Panc1 (cell line): ENCODE measurements at regions not wholly inside any gene's neighbourhood (a gene's known extent, or its start where the extent isn't known, plus 50 kb on each side); places are given as distances from the start of the nearest gene placed in this dataset.

Experiments used
- POLR2AphosphoS5 ChIP-seq: IDR thresholded peaks from 2 replicates; pipeline ENCODE4 v1.6.1; 2012; ENCODE audit warnings: mild to moderate bottlenecking, low read depth, low read length, moderate library complexity
- TF ChIP-seq, protein P1 (sequence below): fragments of 450-650 bp; IDR thresholded peaks from 2 replicates; pipeline ENCODE4 v1.5.1; 2017; ENCODE audit warnings: mild to moderate bottlenecking

DNA sequence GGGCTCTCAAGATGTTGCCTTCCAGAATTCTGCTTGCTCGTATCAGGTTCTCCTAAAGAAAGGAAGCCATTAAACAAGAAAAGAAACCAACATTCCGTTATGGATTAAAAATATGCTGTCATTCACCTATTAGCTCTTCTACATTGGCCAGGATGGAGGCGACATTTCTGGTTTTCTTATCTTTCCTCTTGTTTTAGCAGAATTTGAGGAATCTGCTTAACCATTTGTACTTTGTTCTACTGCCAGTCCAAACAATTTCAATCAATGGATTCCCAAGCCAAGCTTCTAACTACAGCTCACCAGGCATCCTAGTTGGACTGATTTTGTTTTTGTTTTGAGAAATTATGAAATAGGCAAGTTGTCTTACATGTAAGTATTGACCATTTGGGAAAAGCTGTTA is 164.6 kb upstream of the TSC22D2 start:
- TF ChIP-seq, protein P1, sequence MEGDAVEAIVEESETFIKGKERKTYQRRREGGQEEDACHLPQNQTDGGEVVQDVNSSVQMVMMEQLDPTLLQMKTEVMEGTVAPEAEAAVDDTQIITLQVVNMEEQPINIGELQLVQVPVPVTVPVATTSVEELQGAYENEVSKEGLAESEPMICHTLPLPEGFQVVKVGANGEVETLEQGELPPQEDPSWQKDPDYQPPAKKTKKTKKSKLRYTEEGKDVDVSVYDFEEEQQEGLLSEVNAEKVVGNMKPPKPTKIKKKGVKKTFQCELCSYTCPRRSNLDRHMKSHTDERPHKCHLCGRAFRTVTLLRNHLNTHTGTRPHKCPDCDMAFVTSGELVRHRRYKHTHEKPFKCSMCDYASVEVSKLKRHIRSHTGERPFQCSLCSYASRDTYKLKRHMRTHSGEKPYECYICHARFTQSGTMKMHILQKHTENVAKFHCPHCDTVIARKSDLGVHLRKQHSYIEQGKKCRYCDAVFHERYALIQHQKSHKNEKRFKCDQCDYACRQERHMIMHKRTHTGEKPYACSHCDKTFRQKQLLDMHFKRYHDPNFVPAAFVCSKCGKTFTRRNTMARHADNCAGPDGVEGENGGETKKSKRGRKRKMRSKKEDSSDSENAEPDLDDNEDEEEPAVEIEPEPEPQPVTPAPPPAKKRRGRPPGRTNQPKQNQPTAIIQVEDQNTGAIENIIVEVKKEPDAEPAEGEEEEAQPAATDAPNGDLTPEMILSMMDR = no peak
- TF ChIP-seq POLR2AphosphoS5 = no peak
